Epithelial cell of proximal tubule (primary cell): ENCODE measurements at regions not wholly inside any gene's neighbourhood (a gene's known extent, or its start where the extent isn't known, plus 50 kb on each side); places are given as distances from the start of the nearest gene placed in this dataset.

Experiments
- DNase-seq: peaks from one replicate; pipeline ENCODE4 v3.0.0-alpha.2; 2011; ENCODE audit warnings: low read depth
- H3K4me3 ChIP-seq: 2 replicates; pipeline ENCODE4 v1.5.1; 2011; ENCODE audit warnings: low read depth, mild to moderate bottlenecking, low read length
- TF ChIP-seq, protein P1 (sequence below): conservative IDR thresholded peaks from 2 replicates; pipeline ENCODE4 v1.5.1; 2012; ENCODE audit warnings: low read depth, mild to moderate bottlenecking, low read length

- TF ChIP-seq, protein P1, sequence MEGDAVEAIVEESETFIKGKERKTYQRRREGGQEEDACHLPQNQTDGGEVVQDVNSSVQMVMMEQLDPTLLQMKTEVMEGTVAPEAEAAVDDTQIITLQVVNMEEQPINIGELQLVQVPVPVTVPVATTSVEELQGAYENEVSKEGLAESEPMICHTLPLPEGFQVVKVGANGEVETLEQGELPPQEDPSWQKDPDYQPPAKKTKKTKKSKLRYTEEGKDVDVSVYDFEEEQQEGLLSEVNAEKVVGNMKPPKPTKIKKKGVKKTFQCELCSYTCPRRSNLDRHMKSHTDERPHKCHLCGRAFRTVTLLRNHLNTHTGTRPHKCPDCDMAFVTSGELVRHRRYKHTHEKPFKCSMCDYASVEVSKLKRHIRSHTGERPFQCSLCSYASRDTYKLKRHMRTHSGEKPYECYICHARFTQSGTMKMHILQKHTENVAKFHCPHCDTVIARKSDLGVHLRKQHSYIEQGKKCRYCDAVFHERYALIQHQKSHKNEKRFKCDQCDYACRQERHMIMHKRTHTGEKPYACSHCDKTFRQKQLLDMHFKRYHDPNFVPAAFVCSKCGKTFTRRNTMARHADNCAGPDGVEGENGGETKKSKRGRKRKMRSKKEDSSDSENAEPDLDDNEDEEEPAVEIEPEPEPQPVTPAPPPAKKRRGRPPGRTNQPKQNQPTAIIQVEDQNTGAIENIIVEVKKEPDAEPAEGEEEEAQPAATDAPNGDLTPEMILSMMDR: no peak
- no peak for DNase-seq
- H3K4me3 ChIP-seq: no peak overlapping the region
Measured at GRCh38 chr6:11855743-11856142, 77.1 kb upstream of the ADTRP start.

- TF ChIP-seq, protein P1: no peak
- H3K4me3 ChIP-seq: no peak overlapping the region
- peak; percentile 70 for DNase-seq
Measured at GRCh38 chr6:11854408-11855165, 76.0 kb upstream of the ADTRP start.

- H3K4me3 ChIP-seq: no peak overlapping the region
- TF ChIP-seq, protein P1: no peak
- peak; percentile 48 for DNase-seq
Measured at GRCh38 chr6:11853678-11854407, 75.2 kb upstream of the ADTRP start.

DNA sequence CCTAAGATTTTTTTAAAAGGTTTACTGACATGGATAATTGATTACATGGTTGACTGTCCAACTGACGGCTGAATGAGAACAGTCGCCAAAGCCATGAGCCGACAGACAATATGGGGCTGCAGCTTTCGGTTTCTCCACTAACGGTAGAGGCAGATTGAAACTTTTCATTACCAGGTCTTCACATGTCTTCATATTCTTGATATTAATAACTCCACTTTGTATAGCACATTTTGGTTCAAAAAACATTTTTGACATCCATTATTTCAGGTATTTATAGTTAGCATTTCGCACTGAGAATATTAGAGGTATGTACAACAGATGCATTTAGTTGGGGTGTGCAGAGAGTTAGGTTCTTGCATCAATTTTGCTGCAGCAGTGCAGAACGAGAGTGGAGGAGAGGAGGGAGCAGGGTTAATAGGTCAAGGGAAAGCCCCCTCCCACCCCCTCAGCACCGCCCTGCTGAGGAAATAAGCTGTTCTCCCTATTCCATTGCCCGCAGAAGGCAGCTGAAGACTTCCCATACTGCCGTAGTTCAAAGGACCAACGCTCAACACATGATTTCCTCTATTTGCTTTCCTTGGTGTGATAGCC, 73.6 kb upstream of the ADTRP start:
- no peak overlapping the region for H3K4me3 ChIP-seq
- DNase-seq: no peak
- TF ChIP-seq, protein P1: no peak

GRCh38 chr6:11851387-11851786, 72.8 kb upstream of the ADTRP start:
- no peak overlapping the region for H3K4me3 ChIP-seq
- peak; percentile 99 for DNase-seq
- TF ChIP-seq, protein P1: no peak

DNA sequence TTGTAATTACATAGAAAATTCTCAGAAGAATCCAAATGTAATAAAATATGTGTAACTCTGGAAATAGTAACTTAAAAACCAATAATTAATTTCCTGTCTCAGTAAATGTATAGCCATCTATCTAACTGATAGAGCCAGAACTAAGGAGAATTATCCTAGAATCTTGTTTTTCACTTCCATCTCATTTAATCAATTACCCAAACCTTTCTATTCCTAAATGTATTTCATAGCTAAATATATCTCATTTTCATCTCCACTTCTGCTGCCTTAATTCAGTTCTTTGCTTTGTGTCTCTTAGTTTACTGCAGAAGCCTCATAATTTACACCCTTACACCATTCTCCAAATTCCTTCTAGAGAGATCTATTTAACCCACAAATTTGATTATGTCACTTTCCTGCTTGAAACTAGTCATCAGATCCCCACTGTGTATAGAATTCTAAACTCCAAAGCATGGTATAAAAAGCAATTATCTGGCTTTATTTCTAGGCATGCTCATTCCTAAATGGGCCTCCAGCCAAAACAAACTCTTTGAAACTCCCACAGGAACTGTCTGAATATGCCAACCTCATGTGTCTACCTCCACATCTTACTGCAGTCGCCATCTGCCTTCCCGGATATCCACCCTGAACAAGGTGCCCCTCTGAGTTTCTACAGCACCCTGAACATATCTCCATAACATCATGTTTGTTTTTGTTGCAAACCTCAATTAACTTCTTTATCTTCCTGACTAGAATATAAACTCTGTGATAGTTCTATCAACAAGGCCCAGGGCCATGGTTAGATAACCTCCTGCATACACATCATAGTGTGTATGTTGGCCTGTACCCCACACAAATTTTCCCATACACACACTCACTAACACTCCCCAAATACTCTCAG, 70.5 kb upstream of the ADTRP start:
- no peak for DNase-seq
- no peak overlapping the region for H3K4me3 ChIP-seq
- TF ChIP-seq, protein P1: no peak
